Islet precursor cell (in vitro differentiated cells): ENCODE measurements at regions not wholly inside any gene's neighbourhood (a gene's known extent, or its start where the extent isn't known, plus 50 kb on each side); places are given as distances from the start of the nearest gene placed in this dataset.
"Not testable (repeated sequence)": the region's sequence is repeated elsewhere in the genome, so short reads cannot be mapped to it uniquely, and the experiment has no call there.

ENCODE experiments used
- DNase-seq: peaks from one replicate; pipeline ENCODE4 v3.0.0-alpha.2; 2018

GRCh38 chr12:38484821-38485449 lies 168.4 kb downstream of the ALG10B start:
- no peak for DNase-seq

- DNase-seq: no peak
Observed at GRCh38 chr12:38488866-38489265, 172.3 kb downstream of the ALG10B start.

DNA sequence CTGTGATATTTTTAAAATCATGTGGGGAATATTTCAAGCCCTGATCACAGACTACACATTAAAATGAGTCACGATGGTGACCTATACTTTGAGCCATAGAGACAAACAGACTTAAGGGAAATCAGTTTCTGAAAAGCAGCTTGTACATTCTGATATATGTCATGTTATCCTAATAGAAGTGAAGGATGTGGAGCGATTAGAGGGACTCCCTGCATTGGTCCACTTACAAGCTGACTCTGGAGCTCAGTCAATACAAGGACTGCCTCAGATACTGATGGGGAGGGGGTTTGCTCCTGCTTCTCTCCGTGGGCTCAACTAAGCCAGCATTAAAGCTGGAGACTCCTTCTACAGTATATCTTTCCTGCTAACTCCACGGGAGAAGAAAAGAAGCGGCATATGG lies 173.5 kb downstream of the ALG10B start:
- no peak for DNase-seq

DNA sequence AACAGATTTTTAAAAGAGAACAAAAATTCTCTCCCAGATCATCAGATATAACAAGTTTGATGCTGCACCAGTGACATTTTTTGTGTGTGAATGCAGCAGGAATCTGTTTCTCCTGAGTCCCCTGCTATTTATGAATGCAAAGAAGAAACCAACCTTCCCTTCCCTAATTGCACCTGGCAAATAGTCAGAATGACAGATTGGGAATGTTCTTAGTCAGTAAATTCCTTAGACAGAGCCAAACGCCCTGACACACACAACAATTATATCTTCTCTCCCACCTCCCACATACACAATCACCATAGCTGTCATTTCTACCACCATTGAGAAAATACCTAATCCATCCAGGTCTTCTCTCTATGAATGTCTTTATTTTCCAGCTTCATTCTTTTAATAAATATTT lies 174.4 kb downstream of the ALG10B start:
- no peak for DNase-seq

DNA sequence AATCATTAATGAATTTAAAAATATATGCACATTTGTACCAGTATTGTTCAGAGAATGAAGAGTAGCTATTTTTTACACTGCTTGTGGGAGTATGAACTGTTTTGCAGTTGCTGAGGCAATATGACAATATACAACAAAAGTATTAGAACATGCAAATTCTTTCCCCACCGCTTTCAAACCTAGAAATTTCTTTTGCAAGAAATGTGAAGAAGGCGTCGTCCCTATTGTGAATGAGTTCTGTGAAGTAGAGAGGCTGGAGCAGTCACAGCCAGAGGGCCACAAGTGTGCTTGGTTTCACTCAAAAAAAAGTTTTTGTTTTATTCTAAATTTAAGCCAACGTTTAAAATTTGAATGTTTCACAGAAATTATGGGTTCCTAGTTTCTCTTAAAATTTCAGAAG lies 184.9 kb downstream of the ALG10B start:
- DNase-seq: no peak

- DNase-seq: no peak
Observed at GRCh38 chr12:38501991-38502390, 185.4 kb downstream of the ALG10B start.

DNA sequence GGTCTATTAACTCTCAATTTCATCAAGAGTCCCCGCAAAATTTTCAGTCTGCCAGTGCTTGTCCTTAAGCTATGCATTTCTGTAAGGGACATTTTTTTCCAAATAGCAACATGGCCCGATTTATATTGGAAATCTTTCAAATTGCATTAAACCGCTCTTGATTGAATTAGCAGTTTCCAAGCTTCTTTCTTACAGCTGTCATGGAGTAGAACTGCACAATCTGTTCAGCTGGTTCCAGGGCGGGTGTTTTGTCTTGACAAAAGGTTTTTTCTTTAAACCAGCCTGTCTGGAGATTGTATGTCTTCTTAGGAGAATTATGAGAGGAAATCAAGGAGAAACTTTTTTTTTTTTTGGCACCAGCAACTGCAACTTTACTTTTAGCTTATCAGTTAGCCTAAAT lies 185.8 kb downstream of the ALG10B start:
- DNase-seq: no peak

GRCh38 chr12:38507839-38508238 lies 191.3 kb downstream of the ALG10B start:
- DNase-seq: no peak

- DNase-seq: peak; percentile 79
Observed at GRCh38 chr12:38508246-38508645, 191.7 kb downstream of the ALG10B start.

GRCh38 chr12:38515912-38516311 lies 199.3 kb downstream of the ALG10B start:
- no peak for DNase-seq

GRCh38 chr12:38516418-38516817 lies 199.8 kb downstream of the ALG10B start:
- no peak for DNase-seq

DNA sequence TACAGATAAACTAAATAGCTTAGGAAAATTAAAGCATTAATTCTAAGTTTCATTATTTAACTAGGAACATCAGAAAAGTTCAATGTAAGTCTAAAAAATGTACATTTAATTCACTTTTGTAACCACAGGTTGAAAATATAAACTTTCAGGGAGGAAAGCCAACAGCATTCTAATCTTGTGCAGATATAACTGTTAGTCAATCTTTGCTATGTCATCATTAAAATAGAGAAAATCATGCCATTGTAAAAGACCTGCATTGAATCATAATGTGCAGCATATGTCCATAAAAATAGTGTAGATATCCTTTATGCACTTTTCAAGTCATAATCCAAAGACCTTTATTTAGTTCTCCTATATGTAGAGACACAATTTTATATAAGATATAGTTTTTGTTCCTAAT lies 207.3 kb downstream of the ALG10B start:
- DNase-seq: no peak

GRCh38 chr12:38527631-38528030 lies 211.1 kb downstream of the ALG10B start:
- no peak for DNase-seq

DNA sequence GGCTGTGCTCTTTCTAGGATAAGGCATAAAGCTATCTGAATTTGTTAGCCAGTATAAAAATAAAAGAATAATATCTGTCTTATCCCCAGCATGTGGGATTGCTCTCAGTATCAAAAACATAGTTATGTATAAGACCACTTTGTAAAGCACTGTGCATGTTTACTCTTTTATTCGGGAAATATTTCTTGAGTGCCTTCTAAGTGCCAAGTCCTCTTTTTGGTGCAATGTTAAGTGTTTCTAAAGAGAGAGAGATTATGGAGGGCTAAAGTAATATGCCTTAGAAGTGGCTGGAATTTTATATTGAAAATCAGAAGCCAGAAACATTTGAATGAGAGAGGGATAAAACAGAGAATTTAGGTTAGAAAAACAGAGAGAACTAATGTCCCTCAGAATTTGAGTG lies 212.0 kb downstream of the ALG10B start:
- no peak for DNase-seq

DNA sequence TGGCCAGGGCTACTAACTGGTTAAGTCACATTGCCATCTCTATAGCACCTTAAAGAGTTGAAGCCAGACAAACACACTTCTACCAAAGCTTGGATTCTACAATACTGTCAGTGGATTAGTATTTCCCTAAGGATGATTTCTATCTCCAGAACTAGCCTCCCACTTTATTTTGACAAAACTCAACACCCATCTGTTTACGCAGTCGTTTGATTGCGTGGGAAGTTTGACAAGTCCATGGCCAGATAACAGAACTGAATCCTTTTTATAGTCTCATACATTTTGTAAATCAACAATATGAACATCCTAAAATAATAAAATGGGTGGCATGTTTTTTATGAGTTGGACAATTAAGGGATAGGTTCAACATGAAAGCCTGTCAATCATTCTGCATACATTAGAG lies 212.7 kb downstream of the ALG10B start:
- DNase-seq: not testable (repeated sequence)

DNA sequence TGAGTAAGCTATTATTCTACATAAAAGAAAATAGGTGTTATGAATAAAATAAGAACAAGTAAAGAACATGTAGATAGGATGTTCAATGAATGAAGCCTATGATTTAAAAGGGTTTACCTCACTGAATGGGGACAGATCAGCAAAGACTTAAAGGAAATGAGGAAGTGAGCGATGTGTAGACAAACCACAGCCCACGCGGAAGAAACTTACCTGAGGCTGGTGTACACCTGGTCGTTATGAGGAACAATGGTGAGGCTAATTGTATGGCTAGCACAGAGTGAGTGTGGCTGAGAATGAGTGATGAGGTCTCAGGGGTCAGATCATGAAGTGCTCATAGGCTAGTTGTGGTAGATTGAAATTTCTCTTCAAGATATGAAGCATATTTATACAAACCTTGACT lies 221.7 kb downstream of the ALG10B start:
- DNase-seq: no peak

DNA sequence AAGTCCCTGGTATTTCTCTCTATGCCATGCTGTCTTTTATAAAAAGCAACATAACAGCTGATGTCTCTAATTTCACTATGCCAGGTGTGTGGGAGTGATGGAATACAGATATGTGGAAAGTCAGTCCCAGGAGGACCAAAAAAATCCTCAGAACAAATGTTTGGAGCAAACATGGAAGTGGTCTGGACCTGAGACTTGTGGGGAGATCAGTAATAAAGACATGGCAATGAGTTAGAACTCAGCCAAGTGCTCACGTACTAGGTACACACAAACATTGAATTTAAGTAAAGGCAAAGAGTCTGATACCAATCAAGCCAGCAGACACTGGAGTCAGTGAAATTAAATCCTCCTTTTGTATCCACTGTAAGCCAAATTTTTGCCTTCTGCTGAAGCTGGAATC lies 223.6 kb downstream of the ALG10B start:
- no peak for DNase-seq

DNA sequence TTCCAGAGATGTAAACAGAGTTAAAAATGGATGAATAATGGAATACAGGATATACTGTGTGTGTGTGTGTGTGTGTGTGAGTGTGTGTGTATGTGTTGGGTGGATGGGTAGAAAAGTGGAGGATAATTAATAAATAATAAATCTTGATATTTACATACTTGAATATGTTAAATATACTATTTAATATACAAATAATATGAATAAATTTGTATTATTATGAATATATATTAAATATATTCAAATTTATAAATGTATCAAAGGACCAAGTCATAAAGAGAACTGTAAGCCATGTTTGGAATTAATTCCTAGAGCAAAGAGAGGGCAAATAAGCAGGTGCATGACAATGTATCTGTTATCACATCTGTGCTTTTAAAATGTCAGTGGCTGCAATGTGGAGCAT lies 225.3 kb downstream of the ALG10B start:
- DNase-seq: no peak

DNA sequence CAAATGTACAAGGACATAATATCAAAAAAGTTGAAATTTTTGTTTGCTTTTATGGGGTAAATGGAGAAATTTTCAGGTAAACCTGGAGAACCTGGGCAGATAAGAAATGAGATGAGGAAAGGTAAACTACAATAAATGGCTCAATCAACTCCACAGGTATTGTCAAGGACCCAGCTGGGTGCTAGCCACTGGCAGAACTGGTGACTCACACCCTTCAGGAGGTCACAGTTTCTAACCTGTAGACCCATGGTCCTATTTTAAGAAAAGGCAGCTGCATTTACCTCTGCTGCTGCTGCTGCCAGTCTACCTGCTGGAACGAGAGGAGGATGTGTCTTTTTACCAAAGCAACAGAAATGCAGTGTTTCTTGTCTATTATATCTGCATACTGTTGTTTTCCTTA lies 226.6 kb downstream of the ALG10B start:
- peak; percentile 63 for DNase-seq

GRCh38 chr12:38544330-38545066 lies 227.9 kb downstream of the ALG10B start:
- DNase-seq: no peak

DNA sequence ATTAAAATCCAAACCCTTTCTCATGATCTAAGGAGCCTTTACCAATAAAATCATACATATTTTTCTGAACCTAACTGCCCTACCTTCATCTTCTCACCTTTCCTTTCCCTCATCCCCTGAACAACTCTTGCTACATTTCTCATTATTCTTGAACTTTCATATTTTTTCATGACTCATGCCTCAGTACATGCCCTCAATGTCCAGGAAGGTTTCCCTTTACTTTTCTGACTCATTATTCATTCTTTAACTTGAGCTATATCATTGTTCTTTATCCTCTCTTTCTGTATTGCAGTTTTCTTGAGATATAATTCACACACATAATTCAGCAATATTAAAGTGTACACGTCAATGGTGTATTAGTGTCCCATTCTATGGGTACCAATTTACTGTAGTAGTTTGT lies 231.0 kb downstream of the ALG10B start:
- no peak for DNase-seq

DNA sequence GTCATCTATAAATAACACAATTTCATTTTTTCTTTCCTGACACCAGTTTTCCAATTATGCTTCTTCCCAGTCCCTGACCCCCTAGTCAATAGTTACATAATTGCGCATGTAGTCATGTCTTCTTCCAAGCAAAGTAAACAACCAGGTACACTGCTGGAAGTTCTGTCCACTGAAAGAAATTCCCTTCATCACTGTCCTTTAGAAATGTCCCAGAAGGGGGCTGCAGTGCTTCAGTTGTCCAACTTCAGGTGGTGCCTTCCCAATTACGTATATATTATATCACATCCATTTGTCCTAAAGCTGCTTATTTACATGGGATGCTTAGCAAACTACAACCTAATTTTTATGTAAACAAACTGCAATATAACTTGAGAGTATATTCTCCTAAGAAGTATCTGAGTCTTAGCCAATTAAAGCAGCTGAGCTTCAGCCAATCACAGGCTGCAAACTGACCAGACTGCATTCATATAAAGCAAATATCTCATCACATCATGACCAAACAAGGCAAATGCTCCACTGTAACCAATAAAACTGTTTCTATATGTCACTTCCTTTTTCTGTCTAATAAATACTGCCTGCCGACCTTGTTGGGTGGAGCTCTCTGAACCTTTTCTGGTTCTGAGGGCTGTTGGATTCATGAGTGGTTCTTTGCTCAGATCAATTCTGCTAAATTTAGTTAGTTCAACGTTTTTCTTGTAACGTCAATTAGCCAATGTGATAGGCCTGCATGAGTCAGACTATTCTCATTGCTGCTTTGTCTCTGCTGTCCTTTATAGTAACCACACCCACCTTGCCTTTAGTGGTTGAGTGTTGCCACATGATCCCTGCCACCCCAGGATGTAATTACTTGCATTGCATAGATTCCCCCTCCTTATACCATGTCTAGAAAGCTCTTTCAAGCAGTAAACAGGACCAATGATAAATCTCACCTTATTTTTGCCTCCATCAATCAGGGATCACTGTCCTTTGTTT lies 239.3 kb downstream of the ALG10B start:
- no peak for DNase-seq

GRCh38 chr12:38556647-38557046 lies 240.1 kb downstream of the ALG10B start:
- DNase-seq: no peak

GRCh38 chr12:38585086-38585485 lies 268.5 kb downstream of the ALG10B start:
- no peak for DNase-seq
